Stimulated activated CD4-positive, alpha-beta T cell treated with anti-CD3 and anti-CD28 coated beads, Interleukin-2, amount 100 ng/mL, for 4 hours (primary cell): ENCODE measurements at regions not wholly inside any gene's neighbourhood (a gene's known extent, or its start where the extent isn't known, plus 50 kb on each side); places are given as distances from the start of the nearest gene placed in this dataset.

ENCODE experiments used
- DNase-seq: peaks from one replicate; pipeline ENCODE4 v3.0.0-alpha.2; 2020; ENCODE audit warnings: low read depth

GRCh38 chr14:32022938-32023466 is 54.1 kb upstream of the ARHGAP5 start:
- DNase-seq: no peak

- no peak for DNase-seq
These were observed 53.6 kb upstream of the ARHGAP5 start for GRCh38 chr14:32023540-32023939.

GRCh38 chr14:32027255-32027939 is 49.7 kb upstream of the ARHGAP5 start:
- DNase-seq: no peak
